ENCODE measurements at regions not wholly inside any gene's neighbourhood (a gene's known extent, or its start where the extent isn't known, plus 50 kb on each side); places are given as distances from the start of the nearest gene placed in this dataset.

- TF ChIP-seq TAF1 (IDR thresholded peaks at IDR 0.05; ENCODE audit: low read depth, low read length) (no peak), POLR2A (IDR thresholded peaks at IDR 0.05; ENCODE audit: low read depth, low read length) (no peak)
Measured at GRCh38 chr11:97557399-97557798, 1167.6 kb downstream of the JRKL start.

Measured in GM12891 (cell line).